Stomach (tissue), 8 donors: ENCODE measurements at regions not wholly inside any gene's neighbourhood (a gene's known extent, or its start where the extent isn't known, plus 50 kb on each side); places are given as distances from the start of the nearest gene placed in this dataset.

ENCODE experiments used
- DNase-seq, 2 donors: peaks; one replicate each; pipeline versions ENCODE4 v3.0.0 to v3.0.0-alpha.2; 2013 to 2019
- H3K27ac ChIP-seq, 5 donors: fragments of 200-600 bp in 4 of 5; sonication (generic) in 4 of 5; one replicate each; pipeline ENCODE4 v1.5.1; 2013 to 2019; ENCODE audit warnings: mild to moderate bottlenecking in 1 of 5, moderate library complexity in 1 of 5
- H3K27me3 ChIP-seq, 3 donors: fragments of 200-600 bp; sonication (generic); one replicate each; pipeline ENCODE4 v1.5.1; 2017 to 2019; ENCODE audit warnings: mixed run types in 1 of 3
- H3K36me3 ChIP-seq, 4 donors: fragments of 200-600 bp; sonication (generic); 1 replicate in 3 of 4; 2 replicates in 1 of 4; pipeline ENCODE4 v1.5.1; 2016 to 2019
- H3K4me1 ChIP-seq, 4 donors: fragments of 200-600 bp; sonication (generic); one replicate each; pipeline ENCODE4 v1.5.1; 2016 to 2019
- H3K4me3 ChIP-seq, 4 donors: fragments of 200-600 bp; sonication (generic) in 3 of 4; one replicate each; pipeline ENCODE4 v1.5.1; 2016 to 2019; ENCODE audit warnings: mild to moderate bottlenecking in 1 of 4
- H3K9me3 ChIP-seq, 4 donors: fragments of 200-600 bp; sonication (generic); one replicate each; pipeline ENCODE4 v1.5.1; 2016 to 2019
- CTCF ChIP-seq, 7 experiments: fragments of 450-650 bp in 4 of 7; fragments of 200-600 bp in 3 of 7; sonication (generic) in 3 of 7; IDR thresholded peaks; one replicate each; pipeline ENCODE4 v1.5.1; 2016 to 2019; ENCODE audit warnings: antibody characterized with exemption in 7 of 7, control low read depth in 2 of 7, mild to moderate bottlenecking in 1 of 7
- EP300 ChIP-seq: sonication (generic); formaldehyde crosslinking; IDR thresholded peaks from one replicate; pipeline ENCODE4 v1.6.1; 2017; ENCODE audit warnings: antibody characterized with exemption
- POLR2A ChIP-seq, 4 donors: fragments of 450-650 bp; IDR thresholded peaks; one replicate each; pipeline ENCODE4 v1.6.1; 2016; ENCODE audit warnings: antibody characterized with exemption in 4 of 4, control low read depth in 2 of 4, mild to moderate bottlenecking in 1 of 4, moderate library complexity in 1 of 4
- POLR2AphosphoS5 ChIP-seq, 3 donors: sonication (generic); formaldehyde crosslinking; IDR thresholded peaks; one replicate each; pipeline ENCODE4 v1.6.1; 2016; ENCODE audit warnings: antibody characterized with exemption in 3 of 3
- WGBS, 5 donors: extraction: QIAGEN DNeasy Blood & Tissue Kit in 3 of 5; methylation state at CpG; one replicate each; pipeline versions ENCODE4 v1.1.5 to v1.1.7; 2013 to 2018; 5-methylcytosine and 5-hydroxymethylcytosine counted together
- intact Hi-C: fragments of 100-400 bp; cut with DNase I; formaldehyde crosslinking; loops from one replicate; pipeline ENCODE4 v1.15.1; 2023; ENCODE audit warnings: low total_unique reads
- donor health status: healthy with polysubstance abuse.
- donor health status: Bipolar disorder and iron deficiency.
- donor health status: healthy.

GRCh38 chr20:6838181-6838826 is 70.8 kb downstream of the BMP2 start:
- no peak for TF ChIP-seq POLR2AphosphoS5 (IDR thresholded peaks at IDR 0.05)
- no peak for TF ChIP-seq CTCF (IDR thresholded peaks at IDR 0.05)
- no peak for TF ChIP-seq POLR2A (IDR thresholded peaks at IDR 0.05)
- TF ChIP-seq EP300 = no peak
- H3K36me3 ChIP-seq = no peaks in the 10 kb centered on the region
- no peaks in the 10 kb centered on the region for H3K4me1 ChIP-seq
- H3K4me3 ChIP-seq = no peak overlapping the region
- DNase-seq = no peak
- no peak overlapping the region for H3K27ac ChIP-seq
- no peaks in the 10 kb centered on the region for H3K9me3 ChIP-seq
- peaks cover 0 to 5% (median 0%) of the 10 kb centered on the region in 3 donors for H3K27me3 ChIP-seq
- intact Hi-C loops = no loop called here
- 67 to 79% (median 70%) methylated on average over 11 of the region's 11 CpGs for WGBS, 5 donors

GRCh38 chr20:6841128-6841527 is 73.6 kb downstream of the BMP2 start:
- Histone ChIP-seq H3K27ac (no peak overlapping the region), H3K36me3 (no peaks in the 10 kb centered on the region), H3K4me3 (no peak overlapping the region), H3K4me1 (no peaks in the 10 kb centered on the region), H3K27me3 (peaks cover 0 to 5% (median 0%) of the 10 kb centered on the region in 3 donors), H3K9me3 (no peaks in the 10 kb centered on the region)
- 86 to 100% (median 90%) methylated on average over 2 of the region's 2 CpGs for WGBS, 5 donors
- TF ChIP-seq POLR2AphosphoS5 (IDR thresholded peaks at IDR 0.05) (no peak), POLR2A (IDR thresholded peaks at IDR 0.05) (no peak), EP300 (no peak), CTCF (IDR thresholded peaks at IDR 0.05) (no peak)
- intact Hi-C loops = no loop called here
- no peak for DNase-seq

GRCh38 chr20:6845141-6845540 is 77.7 kb downstream of the BMP2 start:
- H3K4me3 ChIP-seq = no peak overlapping the region
- intact Hi-C loops = no loop called here
- no peaks in the 10 kb centered on the region for H3K4me1 ChIP-seq
- TF ChIP-seq POLR2AphosphoS5 (IDR thresholded peaks at IDR 0.05) (no peak), POLR2A (IDR thresholded peaks at IDR 0.05) (no peak), EP300 (no peak), CTCF (IDR thresholded peaks at IDR 0.05) (no peak)
- H3K27me3 ChIP-seq = peaks cover 0 to 3% (median 0%) of the 10 kb centered on the region in 3 donors
- no peak for DNase-seq
- H3K36me3 ChIP-seq = no peaks in the 10 kb centered on the region
- H3K9me3 ChIP-seq = no peaks in the 10 kb centered on the region
- H3K27ac ChIP-seq = no peak overlapping the region

- H3K9me3 ChIP-seq = no peaks in the 10 kb centered on the region
- H3K4me3 ChIP-seq = no peak overlapping the region
- H3K4me1 ChIP-seq = no peaks in the 10 kb centered on the region
- no peak for TF ChIP-seq EP300
- TF ChIP-seq POLR2A (IDR thresholded peaks at IDR 0.05) = no peak
- no peak for TF ChIP-seq CTCF (IDR thresholded peaks at IDR 0.05)
- no peak for TF ChIP-seq POLR2AphosphoS5 (IDR thresholded peaks at IDR 0.05)
- no peaks in the 10 kb centered on the region for H3K27me3 ChIP-seq
- intact Hi-C loops = no loop called here
- H3K36me3 ChIP-seq = no peaks in the 10 kb centered on the region
- no peak overlapping the region for H3K27ac ChIP-seq
- DNase-seq = no peak
- 65 to 76% (median 71%) methylated on average over 3 of the region's 3 CpGs for WGBS, 5 donors
Observed at GRCh38 chr20:6848041-6848440, 80.6 kb downstream of the BMP2 start.
